Sigmoid colon (tissue), 4 donors: ENCODE measurements at regions not wholly inside any gene's neighbourhood (a gene's known extent, or its start where the extent isn't known, plus 50 kb on each side); places are given as distances from the start of the nearest gene placed in this dataset.

Experiments used
- POLR2A ChIP-seq, 2 donors: fragments of 450-650 bp; IDR thresholded peaks; one replicate each; pipeline ENCODE4 v1.6.1; 2016; ENCODE audit warnings: antibody characterized with exemption in 2 of 2, mild to moderate bottlenecking in 2 of 2, moderate library complexity in 2 of 2
- POLR2AphosphoS5 ChIP-seq, 4 donors: sonication (generic); formaldehyde crosslinking; IDR thresholded peaks; one replicate each; pipeline ENCODE4 v1.6.1; 2017; ENCODE audit warnings: antibody characterized with exemption in 4 of 4
- TF ChIP-seq, protein P1 (sequence below), 4 experiments: fragments of 450-650 bp in 3 of 4; fragments of 200-600 bp in 1 of 4; IDR thresholded peaks; one replicate each; pipeline ENCODE4 v1.5.1; 2016 to 2019; ENCODE audit warnings: antibody characterized with exemption in 4 of 4, mild to moderate bottlenecking in 3 of 4, moderate library complexity in 2 of 4

GRCh38 chr1:94694226-94694915, 125.8 kb upstream of the SLC44A3 start:
- TF ChIP-seq, protein P1, sequence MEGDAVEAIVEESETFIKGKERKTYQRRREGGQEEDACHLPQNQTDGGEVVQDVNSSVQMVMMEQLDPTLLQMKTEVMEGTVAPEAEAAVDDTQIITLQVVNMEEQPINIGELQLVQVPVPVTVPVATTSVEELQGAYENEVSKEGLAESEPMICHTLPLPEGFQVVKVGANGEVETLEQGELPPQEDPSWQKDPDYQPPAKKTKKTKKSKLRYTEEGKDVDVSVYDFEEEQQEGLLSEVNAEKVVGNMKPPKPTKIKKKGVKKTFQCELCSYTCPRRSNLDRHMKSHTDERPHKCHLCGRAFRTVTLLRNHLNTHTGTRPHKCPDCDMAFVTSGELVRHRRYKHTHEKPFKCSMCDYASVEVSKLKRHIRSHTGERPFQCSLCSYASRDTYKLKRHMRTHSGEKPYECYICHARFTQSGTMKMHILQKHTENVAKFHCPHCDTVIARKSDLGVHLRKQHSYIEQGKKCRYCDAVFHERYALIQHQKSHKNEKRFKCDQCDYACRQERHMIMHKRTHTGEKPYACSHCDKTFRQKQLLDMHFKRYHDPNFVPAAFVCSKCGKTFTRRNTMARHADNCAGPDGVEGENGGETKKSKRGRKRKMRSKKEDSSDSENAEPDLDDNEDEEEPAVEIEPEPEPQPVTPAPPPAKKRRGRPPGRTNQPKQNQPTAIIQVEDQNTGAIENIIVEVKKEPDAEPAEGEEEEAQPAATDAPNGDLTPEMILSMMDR (IDR thresholded peaks at IDR 0.05): no peak
- TF ChIP-seq POLR2AphosphoS5 (IDR thresholded peaks at IDR 0.05) (no peak), POLR2A (IDR thresholded peaks at IDR 0.05) (no peak)
